Sigmoid colon (tissue), 6 donors: ENCODE measurements at regions not wholly inside any gene's neighbourhood (a gene's known extent, or its start where the extent isn't known, plus 50 kb on each side); places are given as distances from the start of the nearest gene placed in this dataset.

ENCODE experiments used
- DNase-seq: peaks from one replicate; pipeline ENCODE4 v3.0.0-alpha.2; 2019
- H3K27ac ChIP-seq, 4 donors: fragments of 200-600 bp; sonication (generic); one replicate each; pipeline ENCODE4 v1.5.1; 2016 to 2019; ENCODE audit warnings: mild to moderate bottlenecking in 1 of 4
- H3K27me3 ChIP-seq, 3 donors: fragments of 200-600 bp; sonication (generic); one replicate each; pipeline ENCODE4 v1.5.1; 2019; ENCODE audit warnings: mild to moderate bottlenecking in 1 of 3
- H3K36me3 ChIP-seq, 4 donors: fragments of 200-600 bp; sonication (generic); one replicate each; pipeline ENCODE4 v1.5.1; 2016 to 2019
- H3K4me1 ChIP-seq, 4 donors: fragments of 200-600 bp; sonication (generic); one replicate each; pipeline ENCODE4 v1.5.1; 2017 to 2019
- H3K4me3 ChIP-seq, 4 donors: fragments of 200-600 bp; sonication (generic); one replicate each; pipeline ENCODE4 v1.5.1; 2017 to 2019; ENCODE audit warnings: mild to moderate bottlenecking in 2 of 4, moderate library complexity in 1 of 4
- H3K9me3 ChIP-seq, 4 donors: fragments of 200-600 bp in 3 of 4; sonication (generic) in 3 of 4; one replicate each; pipeline versions ENCODE4 v1.5.1 to v1.6.1; 2013 to 2019
- EP300 ChIP-seq, 4 donors: sonication (generic); formaldehyde crosslinking; IDR thresholded peaks; one replicate each; pipeline ENCODE4 v1.6.1; 2017; ENCODE audit warnings: antibody characterized with exemption in 4 of 4
- POLR2A ChIP-seq, 2 donors: fragments of 450-650 bp; IDR thresholded peaks; one replicate each; pipeline ENCODE4 v1.6.1; 2016; ENCODE audit warnings: antibody characterized with exemption in 2 of 2, mild to moderate bottlenecking in 2 of 2, moderate library complexity in 2 of 2
- POLR2AphosphoS5 ChIP-seq, 4 donors: sonication (generic); formaldehyde crosslinking; IDR thresholded peaks; one replicate each; pipeline ENCODE4 v1.6.1; 2017; ENCODE audit warnings: antibody characterized with exemption in 4 of 4
- WGBS, 2 donors: extraction: QIAGEN DNeasy Blood & Tissue Kit; methylation state at CpG; one replicate each; pipeline ENCODE4 v1.1.7; 2013; 5-methylcytosine and 5-hydroxymethylcytosine counted together
- intact Hi-C: fragments of 100-400 bp; cut with DNase I; formaldehyde crosslinking; loops from one replicate; pipeline ENCODE4 v1.15.1; 2023
- TF ChIP-seq, protein P1 (sequence below), 4 experiments: fragments of 450-650 bp in 3 of 4; fragments of 200-600 bp in 1 of 4; IDR thresholded peaks; one replicate each; pipeline ENCODE4 v1.5.1; 2016 to 2019; ENCODE audit warnings: antibody characterized with exemption in 4 of 4, mild to moderate bottlenecking in 3 of 4, moderate library complexity in 2 of 4
- donor health status: healthy with polysubstance abuse.
- donor health status: healthy.

- Histone ChIP-seq H3K4me3 (no peak overlapping the region), H3K36me3 (no peaks in the 10 kb centered on the region), H3K27ac (no peak overlapping the region), H3K27me3 (no peaks in the 10 kb centered on the region), H3K4me1 (peaks cover 0 to 22% (median 14%) of the 10 kb centered on the region in 4 donors), H3K9me3 (no peaks in the 10 kb centered on the region)
- 48 to 70% methylated on average over 4 of the region's 4 CpGs for WGBS, 2 donors
- intact Hi-C loops = no loop called here
- no peak for TF ChIP-seq POLR2A (IDR thresholded peaks at IDR 0.05)
- TF ChIP-seq POLR2AphosphoS5 (IDR thresholded peaks at IDR 0.05) = no peak
- TF ChIP-seq EP300 (IDR thresholded peaks at IDR 0.05) = no peak
- TF ChIP-seq, protein P1, sequence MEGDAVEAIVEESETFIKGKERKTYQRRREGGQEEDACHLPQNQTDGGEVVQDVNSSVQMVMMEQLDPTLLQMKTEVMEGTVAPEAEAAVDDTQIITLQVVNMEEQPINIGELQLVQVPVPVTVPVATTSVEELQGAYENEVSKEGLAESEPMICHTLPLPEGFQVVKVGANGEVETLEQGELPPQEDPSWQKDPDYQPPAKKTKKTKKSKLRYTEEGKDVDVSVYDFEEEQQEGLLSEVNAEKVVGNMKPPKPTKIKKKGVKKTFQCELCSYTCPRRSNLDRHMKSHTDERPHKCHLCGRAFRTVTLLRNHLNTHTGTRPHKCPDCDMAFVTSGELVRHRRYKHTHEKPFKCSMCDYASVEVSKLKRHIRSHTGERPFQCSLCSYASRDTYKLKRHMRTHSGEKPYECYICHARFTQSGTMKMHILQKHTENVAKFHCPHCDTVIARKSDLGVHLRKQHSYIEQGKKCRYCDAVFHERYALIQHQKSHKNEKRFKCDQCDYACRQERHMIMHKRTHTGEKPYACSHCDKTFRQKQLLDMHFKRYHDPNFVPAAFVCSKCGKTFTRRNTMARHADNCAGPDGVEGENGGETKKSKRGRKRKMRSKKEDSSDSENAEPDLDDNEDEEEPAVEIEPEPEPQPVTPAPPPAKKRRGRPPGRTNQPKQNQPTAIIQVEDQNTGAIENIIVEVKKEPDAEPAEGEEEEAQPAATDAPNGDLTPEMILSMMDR (IDR thresholded peaks at IDR 0.05) = no peak
- no peak for DNase-seq
These were observed 428.8 kb upstream of the C2CD4B start for GRCh38 chr15:62593681-62594399.

DNA sequence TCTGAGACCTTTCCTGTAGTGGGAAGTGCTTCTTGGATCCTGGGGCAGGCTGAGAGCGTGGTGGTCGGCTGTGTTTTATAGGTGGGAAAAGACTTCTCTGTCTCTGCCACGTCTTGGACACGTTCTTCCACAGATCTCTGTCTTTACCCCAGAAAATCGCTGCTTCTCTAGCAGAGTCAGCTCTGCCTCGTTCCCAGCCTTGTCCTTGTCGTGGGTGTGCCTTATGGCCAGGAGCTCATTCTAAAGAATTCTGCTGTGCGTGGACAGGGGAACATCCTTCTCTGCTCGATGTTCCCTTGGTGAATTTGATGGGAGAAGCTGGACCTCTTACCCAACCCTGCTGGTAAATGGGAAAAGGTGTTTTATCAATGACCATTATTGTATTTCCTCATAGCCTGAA lies 433.1 kb upstream of the C2CD4B start:
- WGBS, 2 donors = 87 to 88% methylated on average over 9 of the region's 9 CpGs
- intact Hi-C loops = no loop called here

DNA sequence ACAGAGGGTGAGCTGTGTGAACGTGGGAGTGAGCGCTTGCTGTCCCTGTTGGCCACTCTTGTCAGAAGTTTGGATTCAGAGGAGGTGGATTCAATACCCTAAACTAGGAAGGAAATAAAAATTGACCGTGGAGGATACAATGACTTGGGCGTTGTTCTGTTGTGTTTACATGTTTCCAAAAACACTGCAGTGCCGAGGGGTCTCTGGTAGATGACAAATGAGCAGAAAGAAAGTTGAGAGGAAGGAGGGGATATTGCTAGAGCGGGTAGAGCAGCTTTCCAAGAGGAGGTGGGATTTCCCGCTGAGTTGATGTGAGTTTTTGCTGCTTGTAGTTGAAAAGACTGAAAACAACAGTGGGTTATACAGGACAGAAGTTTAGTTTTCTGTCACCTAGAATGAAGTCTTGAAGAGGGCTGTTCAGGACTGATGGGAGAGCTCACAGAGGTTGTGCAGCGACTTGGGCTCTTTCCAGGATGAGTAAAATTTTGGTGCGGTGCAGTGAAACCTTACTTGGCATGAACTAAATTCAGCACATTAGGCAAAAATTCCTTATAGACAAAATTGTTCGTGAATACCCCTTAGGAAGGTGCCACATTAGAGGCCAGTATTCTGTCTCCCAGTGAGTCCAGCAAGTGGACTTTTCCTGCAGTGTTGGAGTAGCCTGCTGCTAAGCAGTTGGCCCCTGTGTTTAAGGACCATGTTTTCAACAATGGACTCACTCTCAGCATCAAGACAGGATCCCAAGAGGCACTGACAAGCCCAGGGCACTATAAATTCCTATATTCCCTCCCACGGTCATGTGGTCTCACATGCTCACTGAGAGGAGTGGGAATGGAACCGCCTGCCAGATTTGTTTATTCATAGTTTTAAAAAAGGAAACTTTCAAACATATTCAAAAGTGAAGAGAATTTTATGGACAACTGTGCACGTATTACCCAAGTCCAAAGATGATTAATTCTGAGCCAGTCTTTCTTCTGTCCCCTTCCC lies 435.0 kb upstream of the C2CD4B start:
- Histone ChIP-seq H3K27ac (no peak overlapping the region), H3K9me3 (no peaks in the 10 kb centered on the region), H3K36me3 (no peaks in the 10 kb centered on the region), H3K27me3 (no peaks in the 10 kb centered on the region), H3K4me1 (peaks cover 0 to 34% (median 22%) of the 10 kb centered on the region in 4 donors), H3K4me3 (no peak overlapping the region)
- intact Hi-C loops = no loop called here
- no peak for TF ChIP-seq EP300 (IDR thresholded peaks at IDR 0.05)
- 72 to 80% methylated on average over 13 of the region's 13 CpGs for WGBS, 2 donors
- no peak for DNase-seq

More for the DNA sequence above, 433.1 kb upstream of the C2CD4B start:
- Histone ChIP-seq H3K27me3 (no peaks in the 10 kb centered on the region), H3K4me3 (no peak overlapping the region), H3K36me3 (no peaks in the 10 kb centered on the region), H3K4me1 (peaks cover 0 to 19% (median 9%) of the 10 kb centered on the region in 4 donors), H3K27ac (no peak overlapping the region), H3K9me3 (no peaks in the 10 kb centered on the region)
- TF ChIP-seq POLR2AphosphoS5 (IDR thresholded peaks at IDR 0.05) (no peak), POLR2A (IDR thresholded peaks at IDR 0.05) (no peak), EP300 (IDR thresholded peaks at IDR 0.05) (no peak)
- TF ChIP-seq, protein P1 (IDR thresholded peaks at IDR 0.05) = no peak
- no peak for DNase-seq

GRCh38 chr15:62601777-62602545 lies 436.9 kb upstream of the C2CD4B start:
- WGBS, 2 donors = 76 to 87% methylated on average over 9 of the region's 9 CpGs
- H3K27ac ChIP-seq = peak overlapping the region in 3 of 4 donors; percentile 20 to 63 (median 52)
- intact Hi-C loops = no loop called here

More at GRCh38 chr15:62601777-62602545, 436.9 kb upstream of the C2CD4B start:
- TF ChIP-seq, protein P1 (IDR thresholded peaks at IDR 0.05) = no peak
- TF ChIP-seq POLR2AphosphoS5 (IDR thresholded peaks at IDR 0.05) (no peak), POLR2A (IDR thresholded peaks at IDR 0.05) (no peak)
- Histone ChIP-seq H3K4me1 (peaks cover 0 to 51% (median 30%) of the 10 kb centered on the region in 4 donors), H3K27me3 (no peaks in the 10 kb centered on the region), H3K4me3 (no peak overlapping the region), H3K36me3 (no peaks in the 10 kb centered on the region), H3K9me3 (no peaks in the 10 kb centered on the region)
- no peak for DNase-seq
